OCI-LY1 (cell line): ENCODE measurements at regions not wholly inside any gene's neighbourhood (a gene's known extent, or its start where the extent isn't known, plus 50 kb on each side); places are given as distances from the start of the nearest gene placed in this dataset.
"Not testable (repeated sequence)": the region's sequence is repeated elsewhere in the genome, so short reads cannot be mapped to it uniquely, and the experiment has no call there.

ENCODE experiments used
- H2AFZ ChIP-seq: fragments of 200-600 bp; sonication (generic), shearing (Covaris generic); 2 replicates; pipeline ENCODE4 v1.6.0; 2014; ENCODE audit warnings: antibody characterized with exemption, mild to moderate bottlenecking, low read length
- H3F3A ChIP-seq: fragments of 200-600 bp; sonication (generic), shearing (Covaris generic); 2 replicates; pipeline ENCODE4 v1.6.0; 2014; ENCODE audit warnings: mild to moderate bottlenecking, antibody characterized with exemption, low read length, moderate library complexity; ENCODE audit not compliant: insufficient read depth
- H3K27ac ChIP-seq: fragments of 200-600 bp; sonication (generic); 2 replicates; pipeline ENCODE4 v1.5.1; 2014; ENCODE audit warnings: low read length, mixed run types, mild to moderate bottlenecking, low read depth; ENCODE audit not compliant: poor library complexity, severe bottlenecking
- H3K27me3 ChIP-seq: fragments of 200-600 bp; sonication (generic); 2 replicates; pipeline ENCODE4 v1.6.0; 2014; ENCODE audit warnings: antibody characterized with exemption, mild to moderate bottlenecking, low read length, moderate library complexity; ENCODE audit not compliant: insufficient read depth
- H3K36me3 ChIP-seq: fragments of 200-600 bp; sonication (generic); 2 replicates; pipeline ENCODE4 v1.6.1; 2014; ENCODE audit warnings: mild to moderate bottlenecking, antibody characterized with exemption, low read length, moderate library complexity, mixed read lengths; ENCODE audit not compliant: insufficient read depth
- H3K4me1 ChIP-seq: fragments of 200-600 bp; sonication (generic); 2 replicates; pipeline ENCODE4 v1.5.1; 2014; ENCODE audit warnings: mild to moderate bottlenecking, low read length, moderate library complexity; ENCODE audit not compliant: insufficient read depth, severe bottlenecking
- H3K4me2 ChIP-seq: fragments of 200-600 bp; sonication (generic), shearing (Covaris generic); 2 replicates; pipeline ENCODE4 v1.6.1; 2014; ENCODE audit warnings: low read length
- H3K4me3 ChIP-seq: fragments of 200-600 bp; sonication (generic); 2 replicates; pipeline ENCODE4 v1.5.1; 2014; ENCODE audit warnings: low read length, low read depth, mild to moderate bottlenecking, mixed read lengths; ENCODE audit not compliant: poor library complexity, severe bottlenecking
- H3K79me2 ChIP-seq: fragments of 200-600 bp; shearing (Covaris generic); 2 replicates; pipeline ENCODE4 v1.6.1; 2016; ENCODE audit warnings: mixed run types, low read length, mixed read lengths; ENCODE audit not compliant: insufficient read depth
- H3K9ac ChIP-seq: fragments of 200-600 bp; sonication (generic), shearing (Covaris generic); 2 replicates; pipeline ENCODE4 v1.6.1; 2014; ENCODE audit warnings: mild to moderate bottlenecking, low read length, mixed read lengths
- H3K9me2 ChIP-seq: fragments of 200-600 bp; sonication (generic), shearing (Covaris generic); 2 replicates; pipeline ENCODE4 v1.6.1; 2014; ENCODE audit warnings: low read depth, mild to moderate bottlenecking, low read length, mixed read lengths
- H3K9me3 ChIP-seq: fragments of 200-600 bp; shearing (Covaris generic); 2 replicates; pipeline ENCODE4 v1.6.1; 2014; ENCODE audit warnings: low read length, mixed read lengths
- H4K20me1 ChIP-seq: fragments of 200-600 bp; sonication (generic), shearing (Covaris generic); 2 replicates; pipeline ENCODE4 v1.6.0; 2016; ENCODE audit warnings: mild to moderate bottlenecking, low read length; ENCODE audit not compliant: insufficient read depth
- CTCF ChIP-seq: fragments of 200-600 bp; sonication (generic), shearing (Covaris generic); IDR thresholded peaks from 2 replicates; pipeline ENCODE4 v1.5.1; 2017; ENCODE audit warnings: mild to moderate bottlenecking, antibody characterized with exemption, low read length, moderate library complexity, mixed read lengths
- EZH2 ChIP-seq: fragments of 200-600 bp; sonication (generic), shearing (Covaris generic); IDR thresholded peaks from 2 replicates; pipeline ENCODE4 v1.8.0; 2017; ENCODE audit warnings: borderline replicate concordance, mixed run types, mild to moderate bottlenecking, antibody characterized with exemption, low read length, moderate library complexity, mixed read lengths

GRCh38 chr7:68873616-68874015 is 724.7 kb upstream of the AUTS2 start:
- H3K36me3 ChIP-seq, result no peaks in the 10 kb centered on the region
- TF ChIP-seq CTCF (no peak), EZH2 (no peak)
- H3K4me3 ChIP-seq, result no peak overlapping the region
- H3K79me2 ChIP-seq, result no peaks in the 10 kb centered on the region
- no peak overlapping the region for H2AFZ ChIP-seq
- no peaks in the 10 kb centered on the region for H3K9me3 ChIP-seq
- no peaks in the 10 kb centered on the region for H4K20me1 ChIP-seq
- no peak overlapping the region for H3K4me2 ChIP-seq
- H3K4me1 ChIP-seq, result no peaks in the 10 kb centered on the region
- no peak overlapping the region for H3K27ac ChIP-seq
- H3K27me3 ChIP-seq, result no peaks in the 10 kb centered on the region; the same call in 1 of the 2 replicates
- no peak overlapping the region for H3K9ac ChIP-seq
- H3K9me2 ChIP-seq, result no peaks in the 10 kb centered on the region
- no peaks in the 10 kb centered on the region for H3F3A ChIP-seq

- Histone ChIP-seq H4K20me1 (no peaks in the 10 kb centered on the region), H3F3A (no peaks in the 10 kb centered on the region), H3K4me2 (no peak overlapping the region), H3K9me2 (no peaks in the 10 kb centered on the region), H3K9ac (no peak overlapping the region), H3K9me3 (no peaks in the 10 kb centered on the region), H3K27ac (no peak overlapping the region), H3K79me2 (no peaks in the 10 kb centered on the region), H3K27me3 (no peaks in the 10 kb centered on the region; the same call in 1 of the 2 replicates), H3K36me3 (no peaks in the 10 kb centered on the region), H3K4me3 (no peak overlapping the region), H3K4me1 (no peaks in the 10 kb centered on the region), H2AFZ (no peak overlapping the region)
- TF ChIP-seq CTCF, result no peak
- TF ChIP-seq EZH2, result no peak
These were observed 722.4 kb upstream of the AUTS2 start for GRCh38 chr7:68875857-68876256.

- not testable (repeated sequence) for H4K20me1 ChIP-seq, H3K9me2 ChIP-seq, H3K36me3 ChIP-seq, H3K9me3 ChIP-seq, H3F3A ChIP-seq, H3K4me1 ChIP-seq, H3K79me2 ChIP-seq, H3K27me3 ChIP-seq, H3K27ac ChIP-seq, H3K9ac ChIP-seq, H2AFZ ChIP-seq, H3K4me3 ChIP-seq, H3K4me2 ChIP-seq
These were observed 711.2 kb upstream of the AUTS2 start for GRCh38 chr7:68887116-68887515.

GRCh38 chr7:68888971-68889385 is 709.3 kb upstream of the AUTS2 start:
- no peak overlapping the region for H2AFZ ChIP-seq
- no peaks in the 10 kb centered on the region for H3K36me3 ChIP-seq
- no peaks in the 10 kb centered on the region for H3F3A ChIP-seq
- H3K9me2 ChIP-seq, result no peaks in the 10 kb centered on the region
- TF ChIP-seq CTCF, result no peak
- TF ChIP-seq EZH2, result no peak
- H4K20me1 ChIP-seq, result no peaks in the 10 kb centered on the region
- H3K79me2 ChIP-seq, result no peaks in the 10 kb centered on the region
- H3K4me1 ChIP-seq, result no peaks in the 10 kb centered on the region
- H3K27me3 ChIP-seq, result no peaks in the 10 kb centered on the region
- no peaks in the 10 kb centered on the region for H3K9me3 ChIP-seq
- H3K4me2 ChIP-seq, result no peak overlapping the region
- no peak overlapping the region for H3K9ac ChIP-seq
- no peak overlapping the region for H3K4me3 ChIP-seq
- no peak overlapping the region for H3K27ac ChIP-seq
